ENCODE measurements at regions not wholly inside any gene's neighbourhood (a gene's known extent, or its start where the extent isn't known, plus 50 kb on each side); places are given as distances from the start of the nearest gene placed in this dataset.

- DNase-seq (ENCODE audit: extremely low spot score) = no peak
- ChIA-PET POLR2A (no interaction called here), CTCF (interaction anchor here (1.0 to 1.9 kb wide), 4 partner anchors 35 to 222 kb away, joined by 3 to 5 read pairs (median 4); no protein-coding TSS in a partner anchor)
- no peak for TF ChIP-seq CTCF (IDR thresholded peaks at IDR 0.05; ENCODE audit: control extremely low read depth, extremely low read depth, low read depth, missing control alignments)
Observed at GRCh38 chr5:96566833-96567587, 95.2 kb upstream of the CAST start.

- ChIA-PET CTCF (interaction anchor here (1.0 to 1.2 kb wide), 2 partner anchors 11 to 17 kb away, joined by 3 to 5 read pairs; no protein-coding TSS in a partner anchor), POLR2A (no interaction called here)
- no peak for TF ChIP-seq CTCF (IDR thresholded peaks at IDR 0.05; ENCODE audit: control extremely low read depth, extremely low read depth, low read depth, missing control alignments)
- DNase-seq (ENCODE audit: extremely low spot score) = no peak
Observed at GRCh38 chr5:96569332-96569731, 92.8 kb upstream of the CAST start.

GRCh38 chr5:96569770-96570169 lies 92.4 kb upstream of the CAST start:
- no peak for TF ChIP-seq CTCF (IDR thresholded peaks at IDR 0.05; ENCODE audit: control extremely low read depth, extremely low read depth, low read depth, missing control alignments)
- ChIA-PET POLR2A (no interaction called here), CTCF (interaction anchor here (1.0 to 1.2 kb wide), 2 partner anchors 11 to 17 kb away, joined by 3 to 5 read pairs; no protein-coding TSS in a partner anchor)
- DNase-seq (ENCODE audit: extremely low spot score) = no peak

- DNase-seq (ENCODE audit: extremely low spot score) = no peak
Observed at GRCh38 chr5:96572864-96573512, 89.2 kb upstream of the CAST start.

GRCh38 chr5:96573513-96573894 lies 88.7 kb upstream of the CAST start:
- TF ChIP-seq CTCF (IDR thresholded peaks at IDR 0.05; ENCODE audit: control extremely low read depth, extremely low read depth, low read depth, missing control alignments) = no peak
- no peak for DNase-seq (ENCODE audit: extremely low spot score)
- CTCF ChIA-PET = interaction anchor here (1.3 kb wide), 1 partner anchor 81 kb away, joined by 3 read pairs; no protein-coding TSS in a partner anchor
- POLR2A ChIA-PET = no interaction called here

More at GRCh38 chr5:96572864-96573512, 89.2 kb upstream of the CAST start:
- ChIA-PET POLR2A (no interaction called here), CTCF (interaction anchor here (1.3 kb wide), 1 partner anchor 82 kb away, joined by 3 read pairs; no protein-coding TSS in a partner anchor)
- no peak for TF ChIP-seq CTCF (IDR thresholded peaks at IDR 0.05; ENCODE audit: control extremely low read depth, extremely low read depth, low read depth, missing control alignments)

GRCh38 chr5:96576876-96577275 lies 85.3 kb upstream of the CAST start:
- ChIA-PET POLR2A (no interaction called here), CTCF (no interaction called here)
- no peak for DNase-seq (ENCODE audit: extremely low spot score)
- TF ChIP-seq CTCF (IDR thresholded peaks at IDR 0.05; ENCODE audit: control extremely low read depth, extremely low read depth, low read depth, missing control alignments) = no peak
